ENCODE measurements at regions not wholly inside any gene's neighbourhood (a gene's known extent, or its start where the extent isn't known, plus 50 kb on each side); places are given as distances from the start of the nearest gene placed in this dataset.

GRCh38 chr2:19745318-19746136 is 156.3 kb downstream of the TTC32 start:
- no peak overlapping the region for H3K27ac ChIP-seq
- no peak for TF ChIP-seq ZFX (IDR thresholded peaks at IDR 0.05)
- no peak for TF ChIP-seq CTCF (conservative IDR thresholded peaks at IDR 0.05)

DNA sequence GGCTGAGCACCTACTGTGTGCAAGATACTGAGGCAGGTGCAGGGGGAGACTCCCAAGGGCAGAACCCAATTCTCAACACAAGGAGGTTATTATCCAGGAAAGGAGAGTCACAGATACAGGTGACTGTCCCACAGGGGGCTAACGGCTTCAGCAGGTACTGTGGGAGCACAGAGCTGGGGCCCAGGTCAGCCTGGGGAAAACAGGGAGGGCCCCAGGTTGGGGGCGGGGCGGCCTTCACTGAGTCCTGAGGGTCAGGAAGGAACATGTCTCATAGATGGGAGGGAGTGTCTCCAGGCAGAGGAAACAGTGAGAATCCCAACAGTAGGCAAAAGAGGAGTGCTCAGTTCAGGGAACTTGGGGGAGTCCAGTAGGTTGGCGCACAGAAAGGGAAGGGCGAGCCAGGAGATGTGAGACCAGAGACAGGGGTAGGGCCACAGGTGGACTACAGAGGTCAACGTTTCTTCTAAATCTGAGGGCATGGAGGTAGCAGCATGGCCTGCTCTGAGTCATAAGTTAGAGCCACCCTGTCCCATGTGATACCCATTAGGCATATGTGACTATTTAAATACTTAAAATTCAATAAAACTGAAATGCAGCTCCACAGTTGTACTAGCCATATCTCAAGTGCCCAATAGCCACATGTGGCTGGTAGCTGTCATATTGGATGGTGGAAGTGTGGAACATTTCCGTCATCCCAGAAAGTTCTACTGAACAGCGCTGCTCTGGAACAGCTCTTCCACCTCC is 157.2 kb downstream of the TTC32 start:
- H3K27ac ChIP-seq, result no peak overlapping the region
- no peak for TF ChIP-seq ZFX (IDR thresholded peaks at IDR 0.05)

DNA sequence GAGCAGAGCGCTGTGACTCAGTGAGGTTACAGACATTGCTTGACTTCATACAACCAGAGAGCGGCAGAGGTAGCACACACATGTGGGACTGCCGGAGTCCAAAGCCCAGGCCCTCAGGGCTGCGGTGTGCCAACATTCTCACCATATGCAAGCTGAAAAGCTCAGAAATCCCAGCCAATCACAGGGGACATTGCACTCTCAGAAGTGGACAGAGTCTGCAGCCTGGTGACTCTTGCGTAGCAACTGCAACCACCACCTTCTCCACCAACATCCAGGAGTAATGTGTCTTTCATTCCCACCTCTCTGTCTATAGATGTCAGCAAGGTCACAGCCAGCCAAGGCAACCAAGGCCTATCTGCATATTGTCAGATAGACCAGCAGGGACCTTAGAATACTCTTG is 158.1 kb downstream of the TTC32 start:
- H3K27ac ChIP-seq, result no peak overlapping the region
- TF ChIP-seq ZFX (IDR thresholded peaks at IDR 0.05) (no peak), CTCF (conservative IDR thresholded peaks at IDR 0.05) (no peak)

GRCh38 chr2:19742872-19743271 is 158.9 kb downstream of the TTC32 start:
- no peak for TF ChIP-seq CTCF (conservative IDR thresholded peaks at IDR 0.05)
- TF ChIP-seq ZFX (IDR thresholded peaks at IDR 0.05), result no peak
- no peak overlapping the region for H3K27ac ChIP-seq

DNA sequence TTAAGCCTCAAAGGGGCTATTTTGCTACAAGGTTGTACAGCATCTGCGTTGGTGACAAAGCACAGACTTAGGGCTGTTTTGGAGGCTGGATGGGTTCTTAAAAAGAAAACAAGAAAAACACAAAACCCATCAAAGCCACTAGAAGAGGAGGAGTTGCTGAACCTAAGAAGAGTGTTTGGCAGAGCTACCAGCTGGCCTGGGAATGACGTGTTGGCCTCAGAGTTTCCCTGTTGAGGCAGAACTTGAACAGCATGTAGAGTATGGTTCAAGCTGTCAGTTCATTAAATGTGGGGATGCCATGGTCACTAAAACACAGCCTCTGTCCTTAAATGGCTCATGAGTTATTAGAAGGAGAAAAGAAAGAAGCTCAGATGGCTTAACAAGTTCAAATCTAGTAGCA is 162.5 kb downstream of the TTC32 start:
- TF ChIP-seq ZFX (IDR thresholded peaks at IDR 0.05) (no peak), CTCF (conservative IDR thresholded peaks at IDR 0.05) (no peak)
- no peak overlapping the region for H3K27ac ChIP-seq

DNA sequence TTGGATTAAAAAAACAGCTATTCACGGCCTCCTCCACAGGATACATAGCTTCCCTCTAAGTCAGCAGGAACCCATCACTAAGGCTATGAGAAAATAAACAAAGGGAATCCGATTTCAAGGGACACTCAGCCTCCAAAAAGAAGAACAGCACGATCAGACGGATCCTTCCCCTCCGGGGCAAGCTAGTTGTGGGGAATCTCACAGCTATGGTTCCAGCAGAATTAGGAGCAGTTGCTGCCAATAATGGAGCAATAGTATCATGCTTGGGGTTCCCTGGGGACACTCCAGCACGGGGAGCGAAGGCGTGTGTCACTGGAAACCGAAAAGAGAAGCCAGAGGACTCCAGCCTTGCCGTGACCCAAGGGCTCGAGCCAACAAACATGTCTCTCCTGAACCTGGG is 163.1 kb downstream of the TTC32 start:
- TF ChIP-seq ZFX (IDR thresholded peaks at IDR 0.05) (no peak), CTCF (conservative IDR thresholded peaks at IDR 0.05) (no peak)
- H3K27ac ChIP-seq, result no peak overlapping the region

GRCh38 chr2:19736191-19736831 is 165.5 kb downstream of the TTC32 start:
- TF ChIP-seq CTCF (conservative IDR thresholded peaks at IDR 0.05), result no peak
- TF ChIP-seq ZFX (IDR thresholded peaks at IDR 0.05), result no peak
- no peak overlapping the region for H3K27ac ChIP-seq

Measured in C4-2B (cell line).